ENCODE measurements at regions not wholly inside any gene's neighbourhood (a gene's known extent, or its start where the extent isn't known, plus 50 kb on each side); places are given as distances from the start of the nearest gene placed in this dataset.

DNA sequence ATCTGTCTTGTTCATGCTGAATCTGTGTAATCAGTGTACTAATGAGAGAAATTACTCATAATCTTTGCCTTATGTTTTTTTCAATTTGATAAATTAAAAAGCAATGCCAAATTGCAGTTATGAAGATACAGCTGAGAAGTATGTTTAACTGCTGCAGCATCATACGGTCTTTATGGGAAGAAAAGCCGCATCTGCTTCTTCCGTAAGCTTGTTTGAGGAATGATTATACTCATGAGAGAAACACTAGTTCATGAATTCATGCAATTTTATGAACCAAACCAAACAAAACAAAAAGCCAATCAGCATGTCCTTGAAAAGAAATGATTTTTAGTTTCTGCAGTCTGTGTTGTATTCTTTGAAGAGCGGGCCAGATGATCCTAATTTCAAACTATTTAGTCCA, 275.9 kb upstream of the ARHGEF26 start (continued):
- no peak for TF ChIP-seq EZH2 (IDR thresholded peaks at IDR 0.05; ENCODE audit: borderline replicate concordance, control insufficient read depth, low read depth, low read length)
- no peak for TF ChIP-seq ZNF622 (IDR thresholded peaks at IDR 0.05)
- TF ChIP-seq, protein P1, sequence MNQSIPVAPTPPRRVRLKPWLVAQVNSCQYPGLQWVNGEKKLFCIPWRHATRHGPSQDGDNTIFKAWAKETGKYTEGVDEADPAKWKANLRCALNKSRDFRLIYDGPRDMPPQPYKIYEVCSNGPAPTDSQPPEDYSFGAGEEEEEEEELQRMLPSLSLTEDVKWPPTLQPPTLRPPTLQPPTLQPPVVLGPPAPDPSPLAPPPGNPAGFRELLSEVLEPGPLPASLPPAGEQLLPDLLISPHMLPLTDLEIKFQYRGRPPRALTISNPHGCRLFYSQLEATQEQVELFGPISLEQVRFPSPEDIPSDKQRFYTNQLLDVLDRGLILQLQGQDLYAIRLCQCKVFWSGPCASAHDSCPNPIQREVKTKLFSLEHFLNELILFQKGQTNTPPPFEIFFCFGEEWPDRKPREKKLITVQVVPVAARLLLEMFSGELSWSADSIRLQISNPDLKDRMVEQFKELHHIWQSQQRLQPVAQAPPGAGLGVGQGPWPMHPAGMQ (IDR thresholded peaks at IDR 0.05; ENCODE audit: borderline replicate concordance): no peak

DNA sequence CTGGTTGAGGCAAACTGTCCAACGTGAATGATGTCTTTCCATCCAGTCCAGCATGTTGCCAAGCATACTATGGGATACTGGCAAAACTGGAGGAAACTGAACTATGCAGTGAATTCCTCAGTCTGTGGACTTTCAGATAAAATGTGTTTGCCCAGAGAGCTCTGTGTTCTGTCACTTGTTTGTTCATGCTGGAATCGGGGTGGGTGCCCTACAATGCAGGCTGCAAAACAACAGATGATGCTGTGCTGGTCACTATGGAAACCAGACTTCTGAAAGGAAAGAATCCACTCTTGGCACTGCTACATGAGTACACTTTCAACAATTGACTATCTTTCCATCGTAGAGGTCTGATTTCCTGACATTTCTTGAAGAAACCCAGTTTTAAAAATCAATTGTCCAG, 272.5 kb upstream of the ARHGEF26 start:
- DNase-seq (ENCODE audit: low read depth, low spot score): no peak
- no peak overlapping the region for H2AFZ ChIP-seq (ENCODE audit: control insufficient read depth, low read depth, low read length)
- 0% methylated on average over 3 of the region's 3 CpGs for WGBS (ENCODE audit: insufficient coverage, insufficient replicate concordance, low lambda C conversion rate, missing lambda C conversion rate)
- TF ChIP-seq, protein P2, sequence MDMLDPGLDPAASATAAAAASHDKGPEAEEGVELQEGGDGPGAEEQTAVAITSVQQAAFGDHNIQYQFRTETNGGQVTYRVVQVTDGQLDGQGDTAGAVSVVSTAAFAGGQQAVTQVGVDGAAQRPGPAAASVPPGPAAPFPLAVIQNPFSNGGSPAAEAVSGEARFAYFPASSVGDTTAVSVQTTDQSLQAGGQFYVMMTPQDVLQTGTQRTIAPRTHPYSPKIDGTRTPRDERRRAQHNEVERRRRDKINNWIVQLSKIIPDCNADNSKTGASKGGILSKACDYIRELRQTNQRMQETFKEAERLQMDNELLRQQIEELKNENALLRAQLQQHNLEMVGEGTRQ (IDR thresholded peaks at IDR 0.05; ENCODE audit: borderline replicate concordance, low read depth, low read length): no peak
- TF ChIP-seq RAD21 (IDR thresholded peaks at IDR 0.05; ENCODE audit: insufficient read depth, low read depth, low read length) (no peak), EP300 (IDR thresholded peaks at IDR 0.05; ENCODE audit: borderline replicate concordance in 1 of 2, control insufficient read depth in 1 of 2, low read depth in 2 of 2, low read length in 2 of 2) (no peak), MXI1 (IDR thresholded peaks at IDR 0.05; ENCODE audit: low read depth, low read length) (no peak), BMI1 (IDR thresholded peaks at IDR 0.05; ENCODE audit: borderline replicate concordance) (no peak), FOS (IDR thresholded peaks at IDR 0.05; ENCODE audit: borderline replicate concordance, extremely low read depth, insufficient read length) (no peak), NR2F1 (conservative IDR thresholded peaks at IDR 0.05) (no peak), IKZF2 (IDR thresholded peaks at IDR 0.05) (no peak), TCF12 (IDR thresholded peaks at IDR 0.05; ENCODE audit: low read depth, low read length) (no peak), ETV6 (conservative IDR thresholded peaks at IDR 0.05 in 1 of 2, IDR thresholded peaks at IDR 0.05 in 1 of 2; ENCODE audit: borderline replicate concordance in 1 of 2, low read depth in 1 of 2) (no peak), TCF7 (IDR thresholded peaks at IDR 0.05; ENCODE audit: borderline replicate concordance) (no peak), CREB1 (IDR thresholded peaks at IDR 0.05; ENCODE audit: low read depth) (no peak)
- TF ChIP-seq, protein P3, sequence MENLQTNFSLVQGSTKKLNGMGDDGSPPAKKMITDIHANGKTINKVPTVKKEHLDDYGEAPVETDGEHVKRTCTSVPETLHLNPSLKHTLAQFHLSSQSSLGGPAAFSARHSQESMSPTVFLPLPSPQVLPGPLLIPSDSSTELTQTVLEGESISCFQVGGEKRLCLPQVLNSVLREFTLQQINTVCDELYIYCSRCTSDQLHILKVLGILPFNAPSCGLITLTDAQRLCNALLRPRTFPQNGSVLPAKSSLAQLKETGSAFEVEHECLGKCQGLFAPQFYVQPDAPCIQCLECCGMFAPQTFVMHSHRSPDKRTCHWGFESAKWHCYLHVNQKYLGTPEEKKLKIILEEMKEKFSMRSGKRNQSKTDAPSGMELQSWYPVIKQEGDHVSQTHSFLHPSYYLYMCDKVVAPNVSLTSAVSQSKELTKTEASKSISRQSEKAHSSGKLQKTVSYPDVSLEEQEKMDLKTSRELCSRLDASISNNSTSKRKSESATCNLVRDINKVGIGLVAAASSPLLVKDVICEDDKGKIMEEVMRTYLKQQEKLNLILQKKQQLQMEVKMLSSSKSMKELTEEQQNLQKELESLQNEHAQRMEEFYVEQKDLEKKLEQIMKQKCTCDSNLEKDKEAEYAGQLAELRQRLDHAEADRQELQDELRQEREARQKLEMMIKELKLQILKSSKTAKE (IDR thresholded peaks at IDR 0.05; ENCODE audit: low read depth, poor library complexity, severe bottlenecking): no peak
- TF ChIP-seq, protein P4, sequence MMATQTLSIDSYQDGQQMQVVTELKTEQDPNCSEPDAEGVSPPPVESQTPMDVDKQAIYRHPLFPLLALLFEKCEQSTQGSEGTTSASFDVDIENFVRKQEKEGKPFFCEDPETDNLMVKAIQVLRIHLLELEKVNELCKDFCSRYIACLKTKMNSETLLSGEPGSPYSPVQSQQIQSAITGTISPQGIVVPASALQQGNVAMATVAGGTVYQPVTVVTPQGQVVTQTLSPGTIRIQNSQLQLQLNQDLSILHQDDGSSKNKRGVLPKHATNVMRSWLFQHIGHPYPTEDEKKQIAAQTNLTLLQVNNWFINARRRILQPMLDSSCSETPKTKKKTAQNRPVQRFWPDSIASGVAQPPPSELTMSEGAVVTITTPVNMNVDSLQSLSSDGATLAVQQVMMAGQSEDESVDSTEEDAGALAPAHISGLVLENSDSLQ (IDR thresholded peaks at IDR 0.05): no peak
- no peaks in the 10 kb centered on the region for H4K20me1 ChIP-seq (ENCODE audit: control insufficient read depth, insufficient read depth)
- H3K9me3 ChIP-seq (replicated peaks; ENCODE audit: control insufficient read depth, insufficient read depth, low read length): no peaks in the 10 kb centered on the region
- ChIA-PET SMC1A (ENCODE audit: uncharacterized antibody, unreplicated experiment) (interaction anchor here (0.7 to 2.0 kb wide), 5 partner anchors 8 to 77 kb away, joined by 3 to 5 read pairs (median 4); no protein-coding TSS in a partner anchor), CTCF (interaction anchor here (1.0 to 1.8 kb wide), 2 partner anchors 10 to 122 kb away, joined by 6 read pairs; no protein-coding TSS in a partner anchor), POLR2A (no interaction called here), RAD21 (ENCODE audit: unreplicated experiment) (no interaction called here)
- H3K4me3 ChIP-seq: no peak overlapping the region
- no TSS peak for BruUV-seq (replicated peaks)
- no peaks in the 10 kb centered on the region for H3K36me3 ChIP-seq (ENCODE audit: control insufficient read depth in 2 of 2, insufficient read depth in 2 of 2, low read length in 1 of 2)
- in situ Hi-C loops (cut with MboI) (no loop called here), intact Hi-C loops (cut with micrococcal nuclease; ENCODE audit: unreplicated experiment) (no loop called here)
- H3K27me3 ChIP-seq (replicated peaks in 1 of 2; ENCODE audit: control insufficient read depth in 2 of 2, insufficient read depth in 2 of 2, low read length in 1 of 2): no peaks in the 10 kb centered on the region; a peak in 1 of 4 replicates
- no peak overlapping the region for H3K9ac ChIP-seq (ENCODE audit: control insufficient read depth, insufficient read depth, low read length)
- FAIRE-seq: no peak
- no peaks in the 10 kb centered on the region for H3K4me1 ChIP-seq (ENCODE audit: control insufficient read depth, insufficient read depth, low read length)
- H3K4me2 ChIP-seq (ENCODE audit: control insufficient read depth, insufficient read depth): no peak overlapping the region
- no peak for ATAC-seq
- no peaks in the 10 kb centered on the region for H3K79me2 ChIP-seq (ENCODE audit: control insufficient read depth, insufficient read depth, low read length)
- H3K27ac ChIP-seq (ENCODE audit: control insufficient read depth, insufficient read depth): no peak overlapping the region

Measured in GM12878 (cell line).